ENCODE measurements at regions not wholly inside any gene's neighbourhood (a gene's known extent, or its start where the extent isn't known, plus 50 kb on each side); places are given as distances from the start of the nearest gene placed in this dataset.

GRCh38 chr3:65251375-65251774 lies 563.6 kb upstream of the ADAMTS9 start:
- TF ChIP-seq, protein P1, sequence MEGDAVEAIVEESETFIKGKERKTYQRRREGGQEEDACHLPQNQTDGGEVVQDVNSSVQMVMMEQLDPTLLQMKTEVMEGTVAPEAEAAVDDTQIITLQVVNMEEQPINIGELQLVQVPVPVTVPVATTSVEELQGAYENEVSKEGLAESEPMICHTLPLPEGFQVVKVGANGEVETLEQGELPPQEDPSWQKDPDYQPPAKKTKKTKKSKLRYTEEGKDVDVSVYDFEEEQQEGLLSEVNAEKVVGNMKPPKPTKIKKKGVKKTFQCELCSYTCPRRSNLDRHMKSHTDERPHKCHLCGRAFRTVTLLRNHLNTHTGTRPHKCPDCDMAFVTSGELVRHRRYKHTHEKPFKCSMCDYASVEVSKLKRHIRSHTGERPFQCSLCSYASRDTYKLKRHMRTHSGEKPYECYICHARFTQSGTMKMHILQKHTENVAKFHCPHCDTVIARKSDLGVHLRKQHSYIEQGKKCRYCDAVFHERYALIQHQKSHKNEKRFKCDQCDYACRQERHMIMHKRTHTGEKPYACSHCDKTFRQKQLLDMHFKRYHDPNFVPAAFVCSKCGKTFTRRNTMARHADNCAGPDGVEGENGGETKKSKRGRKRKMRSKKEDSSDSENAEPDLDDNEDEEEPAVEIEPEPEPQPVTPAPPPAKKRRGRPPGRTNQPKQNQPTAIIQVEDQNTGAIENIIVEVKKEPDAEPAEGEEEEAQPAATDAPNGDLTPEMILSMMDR (conservative IDR thresholded peaks at IDR 0.05 in 1 of 2, IDR thresholded peaks at IDR 0.05 in 1 of 2; ENCODE audit: extremely low read depth in 1 of 2, insufficient read depth in 1 of 2, low read depth in 1 of 2, low read length in 2 of 2): no peak
- TF ChIP-seq EZH2 (IDR thresholded peaks at IDR 0.05; ENCODE audit: borderline replicate concordance, low read length): no peak
